Coronary artery (tissue), 2 donors: ENCODE measurements at regions not wholly inside any gene's neighbourhood (a gene's known extent, or its start where the extent isn't known, plus 50 kb on each side); places are given as distances from the start of the nearest gene placed in this dataset.
"Not testable (repeated sequence)": the region's sequence is repeated elsewhere in the genome, so short reads cannot be mapped to it uniquely, and the experiment has no call there.

ENCODE experiments used
- DNase-seq: peaks from one replicate; pipeline ENCODE4 v3.0.0-alpha.2; 2017; ENCODE audit warnings: low spot score
- H3K27ac ChIP-seq, 2 donors: fragments of 200-600 bp; sonication (generic); one replicate each; pipeline ENCODE4 v1.5.1; 2016 to 2019
- H3K4me3 ChIP-seq: fragments of 200-600 bp; sonication (generic); 2 replicates; pipeline ENCODE4 v1.5.1; 2016; ENCODE audit warnings: mild to moderate bottlenecking, moderate library complexity
- CTCF ChIP-seq: fragments of 200-600 bp; sonication (generic); IDR thresholded peaks from one replicate; pipeline ENCODE4 v1.5.1; 2019; ENCODE audit warnings: antibody characterized with exemption

GRCh38 chr2:16102976-16103380, 162.6 kb downstream of the MYCN start:
- no peak for DNase-seq
- TF ChIP-seq CTCF: no peak
- no peak overlapping the region for H3K27ac ChIP-seq
- no peak overlapping the region for H3K4me3 ChIP-seq

GRCh38 chr2:16102358-16102975, 162.1 kb downstream of the MYCN start:
- H3K4me3 ChIP-seq: no peak overlapping the region
- no peak for TF ChIP-seq CTCF
- DNase-seq: no peak
- H3K27ac ChIP-seq: no peak overlapping the region

- Histone ChIP-seq H3K27ac (no peak overlapping the region), H3K4me3 (no peak overlapping the region)
- DNase-seq: no peak
- no peak for TF ChIP-seq CTCF
These were observed 160.8 kb downstream of the MYCN start for GRCh38 chr2:16101196-16101595.

- Histone ChIP-seq H3K27ac (no peak overlapping the region), H3K4me3 (no peak overlapping the region)
- no peak for TF ChIP-seq CTCF
- DNase-seq: no peak
These were observed 159.7 kb downstream of the MYCN start for GRCh38 chr2:16100006-16100405.

GRCh38 chr2:16099326-16099725, 159.0 kb downstream of the MYCN start:
- no peak for DNase-seq
- TF ChIP-seq CTCF: no peak
- Histone ChIP-seq H3K4me3 (no peak overlapping the region), H3K27ac (no peak overlapping the region)

- DNase-seq: no peak
- no peak overlapping the region for H3K27ac ChIP-seq
- H3K4me3 ChIP-seq: no peak overlapping the region
- no peak for TF ChIP-seq CTCF
These were observed 156.6 kb downstream of the MYCN start for GRCh38 chr2:16096962-16097361.

- H3K4me3 ChIP-seq, H3K27ac ChIP-seq, DNase-seq: not testable (repeated sequence)
These were observed 155.1 kb downstream of the MYCN start for GRCh38 chr2:16095483-16095882.

- DNase-seq: no peak
- Histone ChIP-seq H3K27ac (no peak overlapping the region), H3K4me3 (no peak overlapping the region)
- no peak for TF ChIP-seq CTCF
These were observed 154.5 kb downstream of the MYCN start for GRCh38 chr2:16094811-16095210.
